Medulla oblongata (tissue), 1 donor: ENCODE measurements at regions not wholly inside any gene's neighbourhood (a gene's known extent, or its start where the extent isn't known, plus 50 kb on each side); places are given as distances from the start of the nearest gene placed in this dataset.
"Not testable (repeated sequence)": the region's sequence is repeated elsewhere in the genome, so short reads cannot be mapped to it uniquely, and the experiment has no call there.

Experiments
- DNase-seq: peaks from one replicate; pipeline ENCODE4 v3.0.0-alpha.2; 2015; ENCODE audit errors: extremely low spot score

DNA sequence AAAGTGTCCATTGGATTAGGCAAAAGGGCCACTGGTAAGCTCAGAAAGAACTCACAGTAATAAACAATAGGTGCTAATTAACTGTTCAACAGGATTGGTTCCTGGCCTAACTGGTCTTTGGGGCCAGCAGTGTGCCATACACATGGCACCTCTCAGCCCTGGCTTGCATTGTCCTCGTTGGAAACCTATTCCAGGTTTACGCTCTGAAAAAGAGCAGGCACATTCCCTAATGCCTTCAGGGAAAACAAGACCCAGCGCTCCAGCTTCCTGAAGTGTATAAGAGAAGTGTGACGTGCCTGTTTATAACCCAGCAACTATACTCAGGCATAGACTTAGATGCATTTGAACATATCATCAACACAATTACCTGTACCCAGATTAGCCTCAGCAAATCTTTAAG, 51.9 kb upstream of the RBM47 start:
- no peak for DNase-seq

DNA sequence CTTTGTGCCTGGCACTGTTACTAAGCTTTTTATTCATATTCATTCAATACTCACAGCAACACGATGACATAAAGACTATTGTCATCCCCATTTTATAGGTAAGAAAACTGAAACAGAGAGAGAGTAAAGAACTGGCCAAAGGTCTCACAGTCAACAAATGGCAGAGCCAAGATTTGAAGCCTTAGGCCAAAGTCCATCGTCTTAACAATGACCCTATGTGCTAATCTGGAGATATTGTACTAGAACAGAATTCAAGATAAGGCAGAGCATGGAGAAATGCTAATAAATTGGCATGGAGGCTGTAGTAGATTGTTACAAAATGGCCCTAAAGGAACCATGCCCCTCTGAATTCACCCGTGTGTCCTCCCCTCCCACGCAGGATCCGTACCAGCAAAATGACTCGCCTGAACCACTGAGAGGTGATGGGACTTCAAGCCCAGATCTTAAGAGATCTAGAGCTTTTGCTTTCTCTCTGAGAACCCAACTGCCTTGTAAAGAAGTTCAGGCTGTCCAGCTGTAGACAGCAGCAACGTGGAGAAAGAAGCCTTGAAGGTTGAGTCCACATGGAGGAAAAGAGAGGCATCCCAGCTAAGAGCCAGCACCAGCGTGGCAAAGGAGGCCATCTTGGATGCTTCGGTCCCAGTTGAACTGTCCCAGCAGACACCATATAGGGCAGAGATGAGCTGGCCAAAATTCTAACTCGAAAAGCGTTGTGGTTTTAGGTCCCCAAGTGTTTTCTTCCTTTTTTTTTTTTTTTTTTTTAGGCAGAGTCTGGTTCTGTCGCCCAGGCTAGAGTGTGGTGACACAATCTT, 52.8 kb upstream of the RBM47 start:
- no peak for DNase-seq

- peak; percentile 8 for DNase-seq
Observed at GRCh38 chr4:40683536-40684145, 54.0 kb upstream of the RBM47 start.

GRCh38 chr4:40684404-40684803, 54.7 kb upstream of the RBM47 start:
- no peak for DNase-seq

DNA sequence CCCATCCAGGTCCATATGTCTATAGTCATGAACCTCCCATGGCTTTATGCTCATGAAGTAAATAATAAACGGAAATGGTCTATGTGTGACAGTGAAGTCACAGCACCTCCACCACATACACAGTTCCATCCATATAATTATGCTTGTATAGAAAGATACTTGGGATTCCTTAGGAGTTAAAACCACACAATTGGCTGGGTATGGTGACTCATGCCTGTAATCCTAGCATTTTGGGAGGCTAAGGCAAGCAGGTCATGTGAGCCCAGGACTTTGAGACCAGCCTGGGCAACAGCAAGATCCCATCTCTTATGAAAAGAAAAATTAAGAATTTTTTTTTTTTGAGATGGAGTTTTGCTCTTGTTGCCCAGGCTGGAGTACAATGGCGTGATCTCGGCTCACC, 55.6 kb upstream of the RBM47 start:
- no peak for DNase-seq

DNA sequence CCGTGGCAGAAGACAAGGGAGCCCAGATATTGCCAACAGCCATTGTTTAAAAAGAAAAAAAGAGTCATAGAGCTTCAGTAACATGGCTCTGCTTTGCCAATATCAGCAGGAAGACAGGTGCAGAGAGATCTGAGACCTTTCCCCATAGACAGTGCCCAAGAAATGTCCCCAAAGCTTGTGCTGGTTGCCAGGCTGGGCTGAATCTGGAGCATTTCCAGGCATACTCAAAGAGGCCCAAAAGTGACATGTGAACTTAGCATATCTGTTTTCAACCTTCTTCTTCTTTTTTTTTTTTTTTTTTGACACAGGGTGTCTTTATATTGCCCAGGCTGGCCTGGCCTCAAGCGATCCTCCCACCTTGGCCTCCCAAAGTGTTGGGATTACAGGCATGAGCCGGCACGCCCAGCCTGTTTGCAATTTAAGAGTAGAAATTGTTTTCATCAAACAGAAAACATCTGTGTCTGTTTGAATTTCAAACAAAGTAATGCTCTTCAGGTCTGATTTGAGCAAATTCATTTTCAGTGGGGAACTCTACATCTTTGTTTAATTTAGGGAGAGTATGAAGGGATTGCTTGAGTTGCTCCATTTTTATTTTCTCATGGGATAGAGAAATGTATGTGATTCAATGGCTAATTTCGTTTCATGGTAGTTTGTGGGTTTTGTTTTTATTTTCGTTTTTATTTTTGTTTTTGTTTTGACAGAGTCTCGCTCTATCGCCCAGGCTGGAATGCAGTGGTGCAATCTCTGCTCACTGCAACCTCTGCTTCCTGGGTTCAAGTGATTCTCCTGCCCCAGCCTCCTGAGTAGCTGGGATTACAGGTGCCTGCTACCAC, 56.6 kb upstream of the RBM47 start:
- no peak for DNase-seq

- DNase-seq = no peak
Observed at GRCh38 chr4:40687676-40688389, 58.2 kb upstream of the RBM47 start.

- DNase-seq = no peak
Observed at GRCh38 chr4:40688446-40689095, 58.9 kb upstream of the RBM47 start.

DNA sequence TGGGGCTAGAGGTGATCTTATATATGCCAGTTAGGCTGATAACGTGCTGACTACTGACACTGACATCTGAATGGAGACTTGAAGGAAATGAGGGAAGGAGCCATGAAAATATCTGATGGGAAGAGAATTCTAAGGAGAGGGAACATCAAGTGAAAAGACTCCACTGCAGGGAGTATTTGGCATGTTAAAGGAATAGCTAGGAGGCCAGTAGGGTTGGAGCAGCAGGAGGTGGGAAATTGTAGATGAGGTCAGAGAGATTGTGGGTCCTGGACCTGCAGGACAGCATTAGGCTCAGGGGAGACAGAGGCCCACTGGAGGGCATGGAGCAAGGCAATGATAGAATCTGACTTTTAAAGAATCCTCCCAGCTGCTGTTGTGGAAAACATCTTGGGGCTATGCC, 55.8 kb upstream of the NSUN7 start:
- no peak for DNase-seq

GRCh38 chr4:40697476-40697875, 52.3 kb upstream of the NSUN7 start:
- DNase-seq = not testable (repeated sequence)

- no peak for DNase-seq
Observed at GRCh38 chr4:40698733-40699132, 51.0 kb upstream of the NSUN7 start.

DNA sequence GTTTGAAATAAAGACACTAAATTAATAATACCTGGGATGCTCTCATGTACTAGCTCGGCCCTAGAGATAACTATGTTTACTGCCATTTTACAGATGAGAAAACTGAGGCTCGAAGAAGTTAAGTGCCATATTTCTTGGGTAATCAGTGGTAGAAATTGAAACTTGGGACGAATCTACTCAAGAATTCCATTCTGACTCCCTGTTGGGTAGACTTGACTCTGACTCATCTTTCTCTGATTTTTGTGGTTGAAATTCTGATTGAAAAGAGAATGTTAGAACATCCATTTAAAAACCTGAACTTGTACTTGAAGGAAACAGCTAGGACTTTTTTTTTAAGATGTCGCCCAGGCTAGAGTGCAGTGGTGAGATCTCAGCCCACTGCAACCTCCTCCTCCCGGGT, 50.1 kb upstream of the NSUN7 start:
- no peak for DNase-seq
